LNCAP (cell line): ENCODE measurements at regions not wholly inside any gene's neighbourhood (a gene's known extent, or its start where the extent isn't known, plus 50 kb on each side); places are given as distances from the start of the nearest gene placed in this dataset.

Experiments used
- TF ChIP-seq, protein P1 (sequence below): fragments of 450-650 bp; IDR thresholded peaks from 2 replicates; pipeline ENCODE4 v1.5.1; 2017; ENCODE audit warnings: mild to moderate bottlenecking

- TF ChIP-seq, protein P1, sequence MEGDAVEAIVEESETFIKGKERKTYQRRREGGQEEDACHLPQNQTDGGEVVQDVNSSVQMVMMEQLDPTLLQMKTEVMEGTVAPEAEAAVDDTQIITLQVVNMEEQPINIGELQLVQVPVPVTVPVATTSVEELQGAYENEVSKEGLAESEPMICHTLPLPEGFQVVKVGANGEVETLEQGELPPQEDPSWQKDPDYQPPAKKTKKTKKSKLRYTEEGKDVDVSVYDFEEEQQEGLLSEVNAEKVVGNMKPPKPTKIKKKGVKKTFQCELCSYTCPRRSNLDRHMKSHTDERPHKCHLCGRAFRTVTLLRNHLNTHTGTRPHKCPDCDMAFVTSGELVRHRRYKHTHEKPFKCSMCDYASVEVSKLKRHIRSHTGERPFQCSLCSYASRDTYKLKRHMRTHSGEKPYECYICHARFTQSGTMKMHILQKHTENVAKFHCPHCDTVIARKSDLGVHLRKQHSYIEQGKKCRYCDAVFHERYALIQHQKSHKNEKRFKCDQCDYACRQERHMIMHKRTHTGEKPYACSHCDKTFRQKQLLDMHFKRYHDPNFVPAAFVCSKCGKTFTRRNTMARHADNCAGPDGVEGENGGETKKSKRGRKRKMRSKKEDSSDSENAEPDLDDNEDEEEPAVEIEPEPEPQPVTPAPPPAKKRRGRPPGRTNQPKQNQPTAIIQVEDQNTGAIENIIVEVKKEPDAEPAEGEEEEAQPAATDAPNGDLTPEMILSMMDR: no peak
Observed at GRCh38 chr16:86347090-86347489, 163.2 kb upstream of the FOXF1 start.

DNA sequence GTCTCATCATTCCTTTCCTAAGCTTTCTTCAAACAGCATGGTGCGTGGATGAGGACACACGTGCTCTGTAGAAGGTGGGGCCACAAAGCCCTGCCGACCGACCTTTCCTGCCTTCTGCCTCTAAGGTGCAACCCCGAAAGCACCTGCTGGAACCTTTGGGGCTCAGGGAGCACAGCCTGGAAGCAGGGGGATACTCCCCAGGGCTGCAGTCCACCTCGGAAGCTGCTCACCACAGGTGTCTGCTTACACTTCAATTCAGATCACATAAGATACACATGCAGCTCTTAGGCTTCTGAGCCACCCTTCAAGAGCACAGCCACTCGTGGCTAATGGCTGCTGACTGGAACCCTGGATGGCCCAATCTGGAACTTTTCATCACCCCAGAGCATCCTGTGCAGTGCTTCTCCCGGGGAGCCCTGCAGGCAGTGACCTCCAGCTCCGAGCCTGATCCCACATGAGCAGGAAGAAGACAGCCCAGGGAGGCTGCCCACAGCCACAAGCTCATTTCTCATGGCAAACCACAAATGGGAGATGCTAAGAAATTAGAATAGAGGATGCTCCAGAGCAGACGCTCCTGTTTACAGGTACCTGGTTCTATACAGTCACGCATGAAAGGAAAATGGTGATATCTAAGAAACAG is 162.3 kb upstream of the FOXF1 start:
- TF ChIP-seq, protein P1: no peak

DNA sequence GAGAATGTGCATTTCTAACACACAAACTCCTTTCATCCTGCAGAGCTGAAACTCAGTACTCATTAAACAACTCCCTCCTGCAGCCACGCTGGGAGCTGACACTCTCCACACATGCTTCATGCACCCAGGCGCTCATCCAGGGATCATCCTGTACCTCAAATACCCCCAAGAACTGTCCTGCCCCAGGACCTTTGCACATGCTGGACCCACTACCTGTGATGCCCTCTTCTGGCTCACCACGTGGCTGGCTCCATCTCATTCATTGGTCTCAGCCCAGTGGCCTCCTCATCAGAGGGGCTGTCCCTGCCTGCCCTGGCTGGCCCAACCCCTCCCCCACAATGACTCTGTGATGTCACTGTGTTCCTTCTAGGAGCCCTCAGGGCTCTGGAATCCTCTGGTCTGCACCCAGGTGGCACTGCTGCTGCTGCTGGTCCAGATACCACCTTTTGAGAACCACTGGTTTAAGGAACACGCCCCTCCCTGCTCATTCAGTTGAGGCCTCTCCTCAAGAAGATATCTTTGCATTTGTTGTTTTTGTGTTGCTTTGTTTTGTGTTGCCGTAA is 160.9 kb upstream of the FOXF1 start:
- TF ChIP-seq, protein P1: no peak

DNA sequence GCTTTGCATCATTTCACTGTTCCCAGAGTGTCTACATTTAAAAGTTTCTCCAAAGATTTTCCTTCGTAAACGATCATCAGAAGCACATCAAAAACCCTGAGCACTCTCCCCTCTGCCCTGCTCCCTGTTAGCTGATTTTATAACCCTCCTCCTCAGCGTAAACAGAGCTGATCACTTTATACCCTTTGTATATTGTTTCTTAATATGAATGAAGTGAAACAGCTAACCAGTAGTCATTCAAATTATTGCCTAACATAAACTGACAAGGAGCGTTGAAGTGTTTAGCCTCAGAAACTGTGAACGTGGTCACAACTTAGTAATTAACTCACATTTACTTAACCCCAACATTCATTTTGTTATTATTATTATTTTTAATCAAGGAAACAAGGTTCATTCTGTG is 160.0 kb upstream of the FOXF1 start:
- TF ChIP-seq, protein P1: no peak

- TF ChIP-seq, protein P1: no peak
Observed at GRCh38 chr16:86351041-86351784, 159.1 kb upstream of the FOXF1 start.

GRCh38 chr16:86353148-86353547 is 157.2 kb upstream of the FOXF1 start:
- TF ChIP-seq, protein P1: no peak

- TF ChIP-seq, protein P1: no peak
Observed at GRCh38 chr16:86353948-86354347, 156.4 kb upstream of the FOXF1 start.
